Heart left ventricle (tissue), 16 donors: ENCODE measurements at regions not wholly inside any gene's neighbourhood (a gene's known extent, or its start where the extent isn't known, plus 50 kb on each side); places are given as distances from the start of the nearest gene placed in this dataset.
A peak's percentile ranks its signal among the peaks of the same experiment; 100 is the strongest.

Source experiments
- ATAC-seq, 4 donors: fragments of 200-7000 bp; cut with Tn5 transposase; one replicate each; pipeline ENCODE4 v1.9.1; 2020 to 2022; ENCODE audit warnings: moderate library complexity in 4 of 4, mild to moderate bottlenecking in 3 of 4, moderate number of reproducible peaks in 1 of 4
- DNase-seq, 5 donors: peaks; one replicate each; pipeline ENCODE4 v3.0.0-alpha.2; 2020
- H3K27ac ChIP-seq, 12 donors: fragments of 200-600 bp; sonication (generic) in 4 of 12; one replicate each; pipeline versions ENCODE4 v1.5.0 to v1.8.0; 2016 to 2022; ENCODE audit warnings: mild to moderate bottlenecking in 2 of 12
- H3K27me3 ChIP-seq, 9 donors: fragments of 200-600 bp; sonication (generic) in 2 of 9; one replicate each; pipeline versions ENCODE4 v1.5.1 to v1.8.0; 2016 to 2022; ENCODE audit warnings: mild to moderate bottlenecking in 3 of 9
- H3K36me3 ChIP-seq, 9 donors: fragments of 200-600 bp; sonication (generic) in 2 of 9; one replicate each; pipeline versions ENCODE4 v1.5.0 to v1.8.0; 2018 to 2022; ENCODE audit warnings: mild to moderate bottlenecking in 2 of 9
- H3K4me1 ChIP-seq, 12 donors: fragments of 200-600 bp; sonication (generic) in 4 of 12; one replicate each; pipeline versions ENCODE4 v1.5.0 to v1.8.0; 2016 to 2022; ENCODE audit warnings: mild to moderate bottlenecking in 3 of 12
- H3K4me3 ChIP-seq, 12 donors: fragments of 200-600 bp; sonication (generic) in 4 of 12; one replicate each; pipeline versions ENCODE4 v1.5.0 to v1.8.0; 2017 to 2022; ENCODE audit warnings: mild to moderate bottlenecking in 9 of 12, moderate library complexity in 4 of 12
- H3K9me3 ChIP-seq, 12 donors: fragments of 200-600 bp; sonication (generic) in 4 of 12; one replicate each; pipeline versions ENCODE4 v1.5.0 to v1.8.0; 2016 to 2022; ENCODE audit warnings: mild to moderate bottlenecking in 1 of 12
- CTCF ChIP-seq, 12 donors: fragments of 200-600 bp; sonication (generic) in 4 of 12; IDR thresholded peaks; one replicate each; pipeline versions ENCODE4 v1.5.0 to v1.8.0; 2018 to 2022; ENCODE audit warnings: antibody characterized with exemption in 12 of 12, mild to moderate bottlenecking in 5 of 12
- POLR2A ChIP-seq, 2 donors: fragments of 450-650 bp; IDR thresholded peaks; one replicate each; pipeline ENCODE4 v1.6.1; 2017; ENCODE audit warnings: antibody characterized with exemption in 2 of 2, mild to moderate bottlenecking in 2 of 2, moderate library complexity in 2 of 2
- whole genome bisulfite sequencing, 4 donors: extraction: QIAGEN DNeasy Blood & Tissue Kit in 2 of 4; methylation state at CpG; one replicate each; pipeline versions ENCODE4 v1.1.5 to v1.1.7; 2013 to 2018; 5-methylcytosine and 5-hydroxymethylcytosine counted together
- intact Hi-C, 10 donors: fragments of 100-400 bp; cut with DNase I; formaldehyde crosslinking; loops; one replicate each; pipeline versions ENCODE4 v1.11.1 to v1.14.2; 2022
- donor health status: ischemic (EF 13 %, LVEDD 7.1; RV severe dilation, severe dysfunction).
- donor health status: healthy with polysubstance abuse.
- donor health status: DM: no; HTN: yes; CAD: no.
- donor health status: DM: no; HTN: no; CAD: no.
- donor health status: ischemic (EF 25% LVEDD 6.9; RV normal size, moderate dysfunction).
- donor health status: ischemic (EF 25% LVEDD 5.7; RV mildly dilated, moderate dysfunction).
- donor health status: healthy.
- donor health status: DM: yes; HTN: yes; CAD: no.
- donor health status: ischemic (EF 35%, LVEDD 5.7; RV mildly dilated, moderate dysfunction).
- donor health status: nonischemic (EF 11% LVEDD 7.7; RV severe dilation, severe dysfunction).
- donor health status: DM: yes; HTN: yes; CAD: no.
- donor health status: PGD.
- donor health status: ischemic (EF 29% LVEDD 5.4; RV normal size, mild dysfunction).
- donor health status: nonischemic (EF 23%, LVEDD 6.1; RV moderate dilation, normal function).

GRCh38 chr9:135344523-135344901, 135.1 kb upstream of the PPP1R26 start:
- Histone ChIP-seq H3K4me1 (peaks cover 0 to 14% (median 0%) of the 10 kb centered on the region in 12 donors), H3K27ac (no peak overlapping the region), H3K36me3 (no peaks in the 10 kb centered on the region), H3K9me3 (no peaks in the 10 kb centered on the region), H3K27me3 (peaks cover 0 to 70% (median 18%) of the 10 kb centered on the region in 9 donors), H3K4me3 (no peak overlapping the region)
- ATAC-seq (no peak), DNase-seq (peak in 1 of 5 donors; percentile 37)
- no peak for TF ChIP-seq CTCF (IDR thresholded peaks at IDR 0.05)
- no peak for TF ChIP-seq POLR2A (IDR thresholded peaks at IDR 0.05)
- 76 to 80% (median 78%) methylated on average over 7 of the region's 7 CpGs for WGBS, 4 donors
- intact Hi-C loops, result loop anchor here (1.0 to 10.0 kb wide), 6 partner anchors 68 to 650 kb away; partner anchors contain the start of gene OLFM1 (in 6 of the 10)

DNA sequence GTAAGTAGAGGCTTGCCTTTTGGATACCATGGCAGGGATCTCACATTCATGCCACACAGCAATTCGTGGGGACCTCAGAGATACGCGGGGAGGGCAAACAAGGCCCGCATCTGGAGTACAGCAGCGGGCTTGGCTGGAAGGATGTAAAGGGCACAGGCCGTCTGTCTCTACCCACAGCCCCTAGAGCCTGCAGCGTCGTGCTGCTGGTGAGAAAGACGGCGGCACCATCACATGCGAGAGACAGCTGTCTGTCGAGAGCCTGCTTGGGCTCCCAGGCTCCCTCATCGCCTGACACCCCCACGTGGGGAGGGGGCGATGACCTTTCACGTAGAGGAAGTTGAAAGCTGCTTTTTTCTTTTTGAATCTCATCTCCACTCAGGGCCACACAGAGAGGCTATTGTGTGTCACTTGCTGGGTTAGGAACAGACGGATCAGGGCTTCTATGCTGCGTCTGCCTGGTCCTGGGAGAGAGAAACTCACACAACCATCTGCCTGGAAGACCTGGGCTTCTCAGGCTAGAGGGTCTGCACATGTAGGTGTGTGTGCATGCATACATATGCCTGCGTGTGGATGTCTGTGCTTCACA, 134.6 kb upstream of the PPP1R26 start:
- TF ChIP-seq CTCF (IDR thresholded peaks at IDR 0.05) (no peak), POLR2A (IDR thresholded peaks at IDR 0.05) (no peak)
- H3K4me3 ChIP-seq, result no peak overlapping the region
- DNase-seq (peak in 1 of 5 donors; percentile 48), ATAC-seq (no peak)
- peaks cover 0 to 14% (median 0%) of the 10 kb centered on the region in 12 donors for H3K4me1 ChIP-seq
- no peaks in the 10 kb centered on the region for H3K9me3 ChIP-seq
- peaks cover 0 to 69% (median 23%) of the 10 kb centered on the region in 9 donors for H3K27me3 ChIP-seq
- intact Hi-C loops, result loop anchor here (1.0 to 10.0 kb wide), 6 partner anchors 67 to 650 kb away; partner anchors contain the start of gene OLFM1 (in 6 of the 10)
- no peak overlapping the region for H3K27ac ChIP-seq
- H3K36me3 ChIP-seq, result no peaks in the 10 kb centered on the region
- WGBS, 4 donors, result 52 to 73% (median 63%) methylated on average over 10 to 19 of the region's 19 CpGs

DNA sequence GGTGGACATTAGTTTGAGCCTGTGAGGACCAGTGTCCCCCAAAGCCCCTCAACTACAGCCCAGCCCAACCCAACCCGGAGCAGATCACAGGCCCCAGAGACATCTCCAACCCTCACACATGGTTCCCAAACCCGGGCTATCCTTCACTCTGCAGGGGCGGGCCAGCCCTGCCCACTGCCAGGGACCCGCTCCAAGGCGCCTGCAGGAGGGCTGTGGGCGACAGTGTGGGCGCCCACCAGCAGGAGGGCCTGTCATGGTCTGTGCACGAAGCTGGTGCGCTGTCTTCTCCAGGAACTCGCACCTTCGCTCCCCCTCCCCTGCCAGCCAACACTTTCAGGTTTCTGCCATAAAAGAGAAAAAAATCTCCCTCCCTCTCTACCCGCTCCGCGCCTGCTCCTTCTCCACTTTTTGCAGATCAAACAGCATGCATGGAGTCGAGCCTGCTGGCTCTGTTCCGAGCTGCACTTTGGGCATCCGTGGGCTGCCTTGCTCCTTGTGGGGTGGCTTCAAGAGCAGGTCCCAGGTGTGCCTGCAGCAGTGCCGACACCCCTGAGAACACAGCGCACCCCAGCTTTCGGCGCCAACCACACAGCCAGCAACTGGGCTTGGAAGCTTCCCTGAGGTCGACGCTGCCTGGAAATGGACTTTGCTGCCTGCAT, 133.7 kb upstream of the PPP1R26 start:
- H3K9me3 ChIP-seq, result no peaks in the 10 kb centered on the region
- no peak for ATAC-seq
- H3K36me3 ChIP-seq, result no peaks in the 10 kb centered on the region
- WGBS, 4 donors, result 71 to 84% (median 79%) methylated on average over 22 to 23 of the region's 23 CpGs
- intact Hi-C loops, result loop anchor here in 6 of 10 donors (2.0 to 10.0 kb wide), 2 partner anchors 259 to 651 kb away; partner anchors contain the start of gene OLFM1 (in 5 of the 6)
- peaks cover 0 to 77% (median 25%) of the 10 kb centered on the region in 9 donors for H3K27me3 ChIP-seq
- H3K27ac ChIP-seq, result no peak overlapping the region
- H3K4me1 ChIP-seq, result peaks cover 0 to 12% (median 0%) of the 10 kb centered on the region in 12 donors
- TF ChIP-seq POLR2A (IDR thresholded peaks at IDR 0.05), result no peak
- TF ChIP-seq CTCF (IDR thresholded peaks at IDR 0.05), result no peak
- DNase-seq, result peak in 1 of 5 donors; percentile 28
- no peak overlapping the region for H3K4me3 ChIP-seq

- H3K27me3 ChIP-seq, result peaks cover 0 to 79% (median 25%) of the 10 kb centered on the region in 9 donors
- ATAC-seq (no peak), DNase-seq (peak in 1 of 5 donors; percentile 58)
- WGBS, 4 donors, result 74 to 82% (median 81%) methylated on average over 13 to 16 of the region's 16 CpGs
- peaks cover 0 to 6% (median 0%) of the 10 kb centered on the region in 12 donors for H3K4me1 ChIP-seq
- no peak for TF ChIP-seq POLR2A (IDR thresholded peaks at IDR 0.05)
- TF ChIP-seq CTCF (IDR thresholded peaks at IDR 0.05), result no peak
- intact Hi-C loops, result loop anchor here in 1 of 10 donors (10.0 kb wide), 1 partner anchor 652 kb away; no protein-coding TSS in a partner anchor
- no peaks in the 10 kb centered on the region for H3K9me3 ChIP-seq
- no peak overlapping the region for H3K27ac ChIP-seq
- H3K36me3 ChIP-seq, result no peaks in the 10 kb centered on the region
- H3K4me3 ChIP-seq, result no peak overlapping the region
Observed at GRCh38 chr9:135346438-135347050, 133.0 kb upstream of the PPP1R26 start.
